HUES6 (cell line): ENCODE measurements at regions not wholly inside any gene's neighbourhood (a gene's known extent, or its start where the extent isn't known, plus 50 kb on each side); places are given as distances from the start of the nearest gene placed in this dataset.

Experiments
- H3K27ac ChIP-seq: 2 replicates; pipeline ENCODE4 v1.7.0; 2013; ENCODE audit warnings: low read depth, mild to moderate bottlenecking, low read length, inconsistent platforms
- H3K27me3 ChIP-seq: 2 replicates; pipeline ENCODE4 v1.6.1; 2013; ENCODE audit warnings: low read length; ENCODE audit not compliant: control insufficient read depth, insufficient read depth
- H3K36me3 ChIP-seq: 2 replicates; pipeline ENCODE4 v1.6.1; 2013; ENCODE audit warnings: low read length; ENCODE audit not compliant: control insufficient read depth, insufficient read depth
- H3K4me1 ChIP-seq: 2 replicates; pipeline ENCODE4 v1.6.1; 2013; ENCODE audit warnings: low read length; ENCODE audit not compliant: control insufficient read depth, insufficient read depth
- H3K4me3 ChIP-seq: 2 replicates; pipeline ENCODE4 v1.5.1; 2013; ENCODE audit warnings: low read depth, low read length
- H3K9ac ChIP-seq: one replicate; pipeline ENCODE4 v1.6.1; 2013; ENCODE audit warnings: mild to moderate bottlenecking, low read length
- H3K9me3 ChIP-seq: 2 replicates; pipeline ENCODE4 v1.6.1; 2013; ENCODE audit warnings: low read depth, low read length; ENCODE audit not compliant: control insufficient read depth, insufficient read depth

GRCh38 chr4:71930459-71930858 is 101.3 kb upstream of the NPFFR2 start:
- Histone ChIP-seq H3K36me3 (no peaks in the 10 kb centered on the region), H3K4me3 (no peak overlapping the region), H3K4me1 (no peaks in the 10 kb centered on the region), H3K27me3 (no peaks in the 10 kb centered on the region), H3K9ac (no peak overlapping the region), H3K9me3 (no peaks in the 10 kb centered on the region), H3K27ac (no peak overlapping the region)

DNA sequence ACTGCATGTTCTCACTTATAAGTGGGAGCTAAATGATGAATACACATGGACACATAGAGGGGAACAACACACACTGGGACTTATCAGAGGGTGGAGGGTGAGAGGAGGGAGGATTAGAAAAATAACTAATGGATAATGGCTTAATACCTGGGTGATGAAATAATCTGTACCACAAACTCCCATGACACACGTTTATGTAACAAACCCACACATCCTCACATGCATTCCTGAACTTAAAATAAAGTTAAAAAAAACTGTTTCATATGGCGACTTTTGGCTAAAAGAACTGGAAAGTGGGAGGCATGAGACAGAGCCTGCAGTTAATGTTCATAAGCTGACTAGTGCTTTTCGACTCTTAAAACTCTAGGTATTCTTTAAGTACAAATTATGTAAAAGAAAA is 98.9 kb upstream of the NPFFR2 start:
- Histone ChIP-seq H3K9ac (no peak overlapping the region), H3K9me3 (no peaks in the 10 kb centered on the region), H3K27me3 (no peaks in the 10 kb centered on the region), H3K36me3 (no peaks in the 10 kb centered on the region), H3K4me1 (no peaks in the 10 kb centered on the region), H3K27ac (no peak overlapping the region), H3K4me3 (no peak overlapping the region)

GRCh38 chr4:71938776-71939175 is 93.0 kb upstream of the NPFFR2 start:
- Histone ChIP-seq H3K36me3 (no peaks in the 10 kb centered on the region), H3K4me3 (no peak overlapping the region), H3K27me3 (no peaks in the 10 kb centered on the region), H3K9me3 (peaks cover 2% of the 10 kb centered on the region; the same call in 1 of the 2 replicates), H3K27ac (no peak overlapping the region), H3K9ac (no peak overlapping the region), H3K4me1 (no peaks in the 10 kb centered on the region; the same call in 1 of the 2 replicates)

- 0 out of 2 replicates have a peak, but pooled peaks cover 4% of the 10 kb centered on the region for H3K36me3 ChIP-seq
- no peaks in the 10 kb centered on the region for H3K27me3 ChIP-seq
- no peaks in the 10 kb centered on the region; the same call in 1 of the 2 replicates for H3K4me1 ChIP-seq
- no peak overlapping the region for H3K4me3 ChIP-seq
- H3K27ac ChIP-seq = no peak overlapping the region
- H3K9me3 ChIP-seq = peaks cover 22% of the 10 kb centered on the region
- H3K9ac ChIP-seq = no peak overlapping the region
Measured at GRCh38 chr4:71941001-71941400, 90.8 kb upstream of the NPFFR2 start.

DNA sequence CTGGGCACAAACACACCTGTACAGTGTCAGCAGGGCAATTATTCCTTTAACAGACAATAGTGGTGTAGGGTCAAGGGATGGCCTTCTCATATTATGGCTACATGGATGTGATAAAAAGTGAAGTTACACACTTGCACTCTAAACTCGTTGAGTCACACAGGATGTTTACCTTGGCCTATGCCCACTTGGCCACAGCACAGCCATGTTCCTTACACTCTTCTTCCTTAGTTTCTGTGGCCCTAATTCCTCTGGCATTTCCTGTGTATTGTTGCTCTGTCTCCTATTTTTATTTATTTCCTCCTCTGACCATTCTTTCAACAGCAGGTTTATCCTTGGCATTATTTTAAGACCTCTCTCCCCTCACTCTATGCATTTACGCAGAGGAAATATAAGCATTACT is 86.8 kb upstream of the NPFFR2 start:
- Histone ChIP-seq H3K27ac (no peak overlapping the region), H3K4me3 (no peak overlapping the region), H3K9me3 (peaks cover 48% of the 10 kb centered on the region), H3K27me3 (no peaks in the 10 kb centered on the region), H3K4me1 (no peaks in the 10 kb centered on the region; the same call in 1 of the 2 replicates), H3K36me3 (0 out of 2 replicates have a peak, but pooled peaks cover 6% of the 10 kb centered on the region), H3K9ac (no peak overlapping the region)

GRCh38 chr4:71945791-71946190 is 86.0 kb upstream of the NPFFR2 start:
- H3K36me3 ChIP-seq = 0 out of 2 replicates have a peak, but pooled peaks cover 6% of the 10 kb centered on the region
- no peak overlapping the region for H3K4me3 ChIP-seq
- no peak overlapping the region for H3K9ac ChIP-seq
- no peaks in the 10 kb centered on the region for H3K27me3 ChIP-seq
- H3K4me1 ChIP-seq = no peaks in the 10 kb centered on the region; the same call in 1 of the 2 replicates
- peaks cover 50% of the 10 kb centered on the region for H3K9me3 ChIP-seq
- no peak overlapping the region for H3K27ac ChIP-seq

DNA sequence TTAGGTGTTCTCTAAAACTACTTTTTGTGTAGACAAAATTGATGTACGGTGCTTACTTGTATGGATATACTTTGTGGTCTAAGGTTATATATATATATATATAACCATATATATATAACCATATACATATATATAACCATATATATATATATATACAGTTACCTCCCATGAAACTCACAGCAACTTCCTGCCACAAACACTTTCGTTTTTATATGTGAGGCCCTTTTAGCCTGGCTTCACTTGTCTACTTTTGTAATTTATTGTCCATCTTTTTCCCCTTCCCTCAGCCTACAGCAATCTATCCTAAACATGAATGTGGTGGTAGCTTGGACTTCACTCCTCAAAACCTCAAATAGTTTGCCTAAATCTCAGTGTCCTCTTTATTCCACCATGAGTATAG is 72.8 kb upstream of the NPFFR2 start:
- no peak overlapping the region for H3K4me3 ChIP-seq
- no peak overlapping the region for H3K27ac ChIP-seq
- no peaks in the 10 kb centered on the region for H3K4me1 ChIP-seq

DNA sequence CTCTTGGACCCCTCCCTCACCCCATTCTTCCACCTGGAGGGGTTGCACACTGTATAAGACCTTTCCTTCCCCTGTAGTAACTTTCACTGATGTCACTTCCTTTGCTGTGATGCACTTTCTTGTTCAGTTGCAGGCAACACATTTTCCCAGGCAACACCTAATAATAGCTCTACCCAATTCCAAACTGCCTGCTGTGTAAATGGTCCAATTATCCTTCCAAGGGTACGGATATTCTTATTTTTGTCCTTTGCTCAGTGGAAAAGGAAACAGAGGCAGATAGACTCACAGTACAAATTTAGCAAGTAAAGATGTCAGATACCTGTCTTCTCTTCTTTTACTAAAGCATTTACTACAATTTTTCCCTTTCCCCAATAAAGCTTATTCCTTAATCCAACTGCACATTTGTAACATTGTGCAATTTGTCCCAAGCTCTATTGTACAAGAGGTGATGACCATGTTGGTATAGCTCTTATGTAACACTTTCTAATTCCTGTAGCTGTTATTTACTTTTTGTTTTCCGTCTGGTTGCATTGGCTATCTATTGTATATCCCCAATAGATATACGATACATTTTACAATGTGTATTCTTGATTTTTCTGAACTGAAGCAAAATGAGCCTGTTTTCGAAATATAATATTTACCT is 69.1 kb upstream of the NPFFR2 start:
- Histone ChIP-seq H3K9me3 (no peaks in the 10 kb centered on the region), H3K36me3 (no peaks in the 10 kb centered on the region), H3K9ac (no peak overlapping the region), H3K27me3 (no peaks in the 10 kb centered on the region), H3K4me1 (no peaks in the 10 kb centered on the region), H3K27ac (no peak overlapping the region), H3K4me3 (no peak overlapping the region)

More for the DNA sequence above, 72.8 kb upstream of the NPFFR2 start:
- H3K27me3 ChIP-seq = no peaks in the 10 kb centered on the region
- H3K9ac ChIP-seq = no peak overlapping the region
- H3K9me3 ChIP-seq = peaks cover 8% of the 10 kb centered on the region; the same call in 1 of the 2 replicates
- no peaks in the 10 kb centered on the region for H3K36me3 ChIP-seq

DNA sequence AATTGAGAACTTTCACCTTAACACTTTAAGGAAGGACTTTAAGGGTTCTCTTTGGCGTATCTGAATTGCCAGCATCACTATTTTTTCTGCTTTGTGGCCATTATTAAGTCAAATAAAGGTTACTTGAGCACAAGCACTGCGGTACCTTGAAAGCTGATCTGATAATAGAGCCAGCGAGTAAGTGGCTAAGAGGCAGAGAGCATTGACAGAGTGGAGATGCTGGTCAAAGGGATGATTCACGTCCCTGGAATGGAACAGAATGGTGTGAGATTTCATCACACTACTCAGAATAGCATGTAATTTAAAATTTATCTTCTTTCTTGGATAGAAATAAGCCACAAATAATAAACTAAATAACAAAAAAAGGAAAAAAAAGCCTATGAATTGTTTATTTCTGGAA is 57.1 kb upstream of the NPFFR2 start:
- H3K36me3 ChIP-seq = no peaks in the 10 kb centered on the region
- no peak overlapping the region for H3K4me3 ChIP-seq
- no peaks in the 10 kb centered on the region for H3K9me3 ChIP-seq
- no peak overlapping the region for H3K27ac ChIP-seq
- H3K9ac ChIP-seq = no peak overlapping the region
- H3K4me1 ChIP-seq = no peaks in the 10 kb centered on the region
- H3K27me3 ChIP-seq = no peaks in the 10 kb centered on the region

GRCh38 chr4:71976523-71976922 is 55.3 kb upstream of the NPFFR2 start:
- Histone ChIP-seq H3K4me1 (no peaks in the 10 kb centered on the region), H3K4me3 (no peak overlapping the region), H3K9me3 (no peaks in the 10 kb centered on the region), H3K9ac (no peak overlapping the region), H3K27ac (no peak overlapping the region), H3K27me3 (no peaks in the 10 kb centered on the region), H3K36me3 (no peaks in the 10 kb centered on the region)

- no peaks in the 10 kb centered on the region for H3K4me1 ChIP-seq
- no peaks in the 10 kb centered on the region for H3K27me3 ChIP-seq
- no peak overlapping the region for H3K4me3 ChIP-seq
- H3K9me3 ChIP-seq = no peaks in the 10 kb centered on the region
- no peak overlapping the region for H3K27ac ChIP-seq
- no peaks in the 10 kb centered on the region for H3K36me3 ChIP-seq
- no peak overlapping the region for H3K9ac ChIP-seq
Measured at GRCh38 chr4:71978210-71978835, 53.5 kb upstream of the NPFFR2 start.
